Body of pancreas (tissue), 4 donors: ENCODE measurements at regions not wholly inside any gene's neighbourhood (a gene's known extent, or its start where the extent isn't known, plus 50 kb on each side); places are given as distances from the start of the nearest gene placed in this dataset.

Experiments used
- CTCF ChIP-seq, 7 experiments: fragments of 450-650 bp in 4 of 7; fragments of 200-600 bp in 3 of 7; sonication (generic) in 3 of 7; IDR thresholded peaks; one replicate each; pipeline ENCODE4 v1.5.1; 2016 to 2019; ENCODE audit warnings: antibody characterized with exemption in 7 of 7
- POLR2A ChIP-seq, 3 donors: fragments of 450-650 bp; IDR thresholded peaks; one replicate each; pipeline ENCODE4 v1.6.1; 2016; ENCODE audit warnings: antibody characterized with exemption in 3 of 3, mild to moderate bottlenecking in 2 of 3

GRCh38 chr1:191729742-191730141 lies 428.5 kb upstream of the RGS18 start:
- no peak for TF ChIP-seq CTCF (IDR thresholded peaks at IDR 0.05)
- TF ChIP-seq POLR2A (IDR thresholded peaks at IDR 0.05) = no peak
